Glomerular visceral epithelial cell (primary cell): ENCODE measurements at regions not wholly inside any gene's neighbourhood (a gene's known extent, or its start where the extent isn't known, plus 50 kb on each side); places are given as distances from the start of the nearest gene placed in this dataset.
"Not testable (repeated sequence)": the region's sequence is repeated elsewhere in the genome, so short reads cannot be mapped to it uniquely, and the experiment has no call there.

Experiments used
- DNase-seq: peaks from one replicate; pipeline ENCODE4 v3.0.0-alpha.2; 2016; ENCODE audit errors: extremely low spot score

- DNase-seq = no peak
These were observed 712.8 kb downstream of the CD109 start for GRCh38 chr6:74408844-74409243.

DNA sequence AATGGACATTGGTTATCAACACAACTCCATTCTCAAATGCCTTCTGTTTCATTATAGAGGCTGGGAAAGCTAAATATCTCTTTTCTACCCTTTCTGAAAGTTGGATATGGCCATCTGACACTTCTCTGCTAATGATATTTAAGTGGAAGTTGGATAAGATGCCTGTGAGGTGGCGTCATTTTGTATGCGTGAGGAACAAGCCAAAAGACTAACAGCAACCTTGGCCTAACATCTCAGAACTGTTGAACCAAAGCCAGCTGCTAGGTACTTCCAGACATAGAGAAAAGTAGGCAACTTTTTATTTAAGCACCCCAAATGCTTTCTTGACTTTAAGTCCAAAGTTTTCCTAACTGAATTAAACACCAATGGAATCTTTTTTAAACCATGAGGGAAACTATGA lies 708.4 kb downstream of the CD109 start:
- peak; percentile 9 for DNase-seq

- no peak for DNase-seq
These were observed 706.8 kb downstream of the CD109 start for GRCh38 chr6:74402781-74403180.

DNA sequence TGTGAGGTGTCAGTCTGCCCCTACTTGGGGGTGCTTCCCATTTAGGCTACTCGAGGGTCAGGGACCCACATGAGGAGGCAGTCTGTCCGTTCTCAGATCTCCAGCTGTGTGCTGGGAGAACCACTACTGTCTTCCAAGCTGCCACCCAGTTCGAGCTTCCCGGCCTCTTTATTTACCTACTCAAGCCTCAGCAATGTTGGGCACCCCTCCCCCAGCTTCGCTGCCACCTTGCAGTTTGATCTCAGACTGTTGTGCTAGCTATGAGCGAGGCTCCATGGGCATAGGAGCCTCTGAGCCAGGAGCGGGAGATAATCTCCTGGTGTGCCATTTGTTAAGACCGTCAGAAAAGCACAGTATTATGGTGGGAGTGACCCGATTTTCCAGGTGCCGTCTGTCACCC lies 682.4 kb downstream of the CD109 start:
- DNase-seq = not testable (repeated sequence)

DNA sequence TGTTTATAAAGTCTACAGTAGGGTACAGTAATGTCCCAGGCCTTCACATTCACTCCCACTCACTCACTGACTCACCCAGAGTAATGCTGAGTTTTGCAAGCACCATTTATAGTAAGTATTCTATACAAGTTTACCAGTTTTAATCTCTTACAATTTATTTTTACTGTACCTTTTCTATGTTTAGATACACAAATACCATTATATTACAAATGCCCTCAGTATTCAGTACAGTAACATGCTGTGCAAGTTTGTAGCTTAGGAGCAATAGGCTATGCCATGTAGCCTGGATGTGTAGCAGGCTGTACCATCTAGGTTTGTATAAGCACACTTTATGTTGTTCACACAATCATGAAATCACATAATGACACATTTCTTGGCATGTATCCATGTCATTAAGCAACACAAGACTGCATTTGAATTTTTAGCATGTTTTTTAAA lies 673.6 kb downstream of the CD109 start:
- no peak for DNase-seq

GRCh38 chr6:74368746-74369145 lies 672.7 kb downstream of the CD109 start:
- DNase-seq = no peak

GRCh38 chr6:74366634-74367033 lies 670.6 kb downstream of the CD109 start:
- DNase-seq = no peak

DNA sequence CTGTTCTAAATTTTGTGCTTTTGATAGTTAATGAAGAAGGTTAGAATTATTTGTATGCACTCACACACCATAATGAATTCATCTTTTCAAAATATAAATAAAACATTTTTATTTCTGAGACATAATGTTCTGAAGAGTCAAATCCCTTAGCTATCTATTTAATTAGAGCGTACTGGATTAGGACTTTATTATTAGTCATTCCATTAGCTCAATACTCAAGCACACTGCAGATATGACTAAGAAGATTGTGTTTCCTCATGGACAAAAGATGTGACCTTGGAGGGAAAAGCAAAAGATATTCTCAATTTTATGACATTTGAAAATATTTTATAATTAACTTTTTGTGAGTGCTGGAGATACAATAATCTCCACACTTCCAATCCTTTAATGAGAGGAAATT lies 666.4 kb downstream of the CD109 start:
- DNase-seq = no peak

- DNase-seq = no peak
These were observed 661.3 kb downstream of the CD109 start for GRCh38 chr6:74357321-74357720.

GRCh38 chr6:74356391-74356790 lies 660.4 kb downstream of the CD109 start:
- no peak for DNase-seq

DNA sequence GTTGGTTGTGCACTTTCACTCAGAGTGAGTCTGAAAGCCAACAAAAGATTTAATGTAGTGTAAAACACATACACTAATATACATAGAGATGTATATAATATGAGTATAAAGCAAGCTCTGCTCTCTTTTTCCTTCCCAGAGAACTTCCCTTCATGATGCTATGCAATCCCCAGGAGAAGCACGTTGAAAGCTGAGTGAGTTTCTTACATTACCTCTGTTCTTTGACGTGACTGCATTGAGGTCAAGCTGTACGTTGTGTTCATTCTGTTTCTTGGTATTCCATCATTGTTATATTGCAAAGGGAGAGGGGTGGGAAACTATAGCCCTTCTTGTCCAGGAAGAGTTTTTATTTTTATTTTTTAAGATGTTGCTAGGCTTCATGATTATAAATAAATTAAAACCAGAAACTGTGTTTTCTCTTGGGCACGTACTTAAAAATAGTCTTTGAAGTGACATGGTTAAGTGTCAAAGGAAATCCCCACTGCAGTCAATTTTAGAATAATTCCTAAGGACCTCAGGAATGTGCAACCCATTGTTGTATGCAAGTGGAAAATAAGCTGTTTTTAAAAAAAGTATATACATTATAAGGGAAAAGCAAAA lies 651.0 kb downstream of the CD109 start:
- DNase-seq = no peak

DNA sequence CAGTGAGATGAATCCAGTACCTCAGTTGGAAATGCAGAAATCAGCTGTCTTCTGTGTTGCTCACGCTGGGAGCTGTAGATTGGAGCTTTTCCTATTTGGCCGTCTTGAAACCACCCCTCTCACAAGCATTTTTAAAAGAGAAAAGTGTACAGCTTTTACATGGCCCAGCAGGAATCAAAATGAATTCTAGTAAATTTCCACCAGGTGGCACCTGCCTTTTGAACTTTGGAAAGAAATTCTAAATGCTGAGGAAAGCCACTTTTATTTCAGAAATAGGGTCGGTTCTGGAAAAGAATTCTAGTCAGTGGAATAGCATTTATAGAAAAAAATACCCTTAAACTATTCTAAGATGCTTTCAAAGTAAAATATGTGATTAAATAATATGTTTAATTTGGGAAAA lies 647.8 kb downstream of the CD109 start:
- peak; percentile 5 for DNase-seq

DNA sequence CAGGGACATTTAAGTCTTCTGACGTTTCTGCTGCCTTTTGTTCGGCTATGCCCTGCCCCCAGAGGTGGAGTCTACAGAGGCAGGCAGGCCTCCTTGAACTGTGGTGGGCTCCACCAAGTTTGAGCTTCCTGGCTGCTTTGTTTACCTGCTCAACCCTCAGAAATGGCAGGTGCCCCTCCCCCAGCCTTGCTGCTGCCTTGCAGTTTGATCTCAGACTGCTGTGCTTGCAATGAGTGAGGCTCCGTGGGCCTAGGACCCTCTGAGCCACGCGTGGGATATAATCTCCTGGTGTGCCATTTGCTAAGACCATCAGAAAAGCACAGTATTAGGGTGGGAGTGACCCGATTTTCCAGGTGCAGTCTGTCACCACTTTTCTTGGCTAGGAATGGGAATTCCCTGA lies 647.3 kb downstream of the CD109 start:
- not testable (repeated sequence) for DNase-seq

DNA sequence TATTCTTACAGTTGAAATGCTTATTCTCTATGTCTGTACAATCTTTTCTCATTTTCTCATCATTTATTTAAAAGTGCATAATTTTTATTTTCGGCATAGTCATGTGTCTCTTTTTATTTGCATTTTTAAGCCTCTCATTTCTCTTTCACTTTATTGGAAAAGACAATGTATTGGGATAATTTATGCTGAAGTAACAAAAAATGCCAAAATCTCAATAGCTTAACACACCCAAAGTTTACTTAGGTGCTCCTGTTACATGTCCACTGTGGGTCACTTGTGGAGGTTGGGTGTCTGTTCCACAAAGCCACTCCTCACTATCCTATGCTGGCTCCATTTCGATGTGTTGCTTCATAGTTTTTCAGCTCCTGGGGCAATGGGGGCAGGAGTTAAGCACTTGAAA lies 638.7 kb downstream of the CD109 start:
- no peak for DNase-seq

GRCh38 chr6:74333406-74333805 lies 637.4 kb downstream of the CD109 start:
- no peak for DNase-seq

DNA sequence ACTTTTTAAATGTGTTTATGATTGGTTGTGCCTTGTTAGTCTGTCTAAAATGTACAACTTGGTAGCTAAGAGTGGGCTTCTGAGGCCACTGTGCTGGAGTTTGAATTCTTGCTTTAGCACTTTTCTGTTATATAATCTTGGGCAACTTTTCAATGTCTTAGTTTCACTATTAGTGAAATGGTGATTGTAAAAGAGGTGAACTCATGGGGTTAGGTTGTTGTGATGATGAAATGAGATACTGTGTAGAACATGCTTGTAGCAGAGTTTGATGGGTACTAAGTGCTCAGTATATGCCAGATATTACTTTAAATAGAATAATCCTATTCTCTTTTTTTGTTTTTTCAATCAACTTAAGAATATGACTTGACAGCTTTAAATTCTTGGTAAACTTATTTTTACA lies 624.7 kb downstream of the CD109 start:
- no peak for DNase-seq

- DNase-seq = no peak
These were observed 624.1 kb downstream of the CD109 start for GRCh38 chr6:74320074-74320473.

- no peak for DNase-seq
These were observed 623.3 kb downstream of the CD109 start for GRCh38 chr6:74319292-74319691.

GRCh38 chr6:74318738-74319137 lies 622.7 kb downstream of the CD109 start:
- DNase-seq = no peak

- DNase-seq = no peak
These were observed 616.1 kb downstream of the CD109 start for GRCh38 chr6:74312081-74312480.

GRCh38 chr6:74311431-74311830 lies 615.4 kb downstream of the CD109 start:
- DNase-seq = no peak

GRCh38 chr6:74289884-74290283 lies 593.9 kb downstream of the CD109 start:
- no peak for DNase-seq

GRCh38 chr6:74287932-74288331 lies 591.9 kb downstream of the CD109 start:
- no peak for DNase-seq

- DNase-seq = no peak
These were observed 591.4 kb downstream of the CD109 start for GRCh38 chr6:74287441-74287840.
